ENCODE measurements at regions not wholly inside any gene's neighbourhood (a gene's known extent, or its start where the extent isn't known, plus 50 kb on each side); places are given as distances from the start of the nearest gene placed in this dataset.

GRCh38 chr7:54859066-54859465 lies 100.1 kb upstream of the SEC61G start:
- no peaks in the 10 kb centered on the region for H3K9me1 ChIP-seq (ENCODE audit: control insufficient read depth, extremely low read depth, insufficient read depth, low read length)

GRCh38 chr7:54859545-54859944 lies 100.5 kb upstream of the SEC61G start:
- Histone ChIP-seq H2AFZ (ENCODE audit: control insufficient read depth, low read length) (no peak overlapping the region), H3K4me1 (ENCODE audit: control insufficient read depth, extremely low read depth, insufficient read depth, low read length) (peaks cover 33% of the 10 kb centered on the region), H3K27ac (ENCODE audit: control insufficient read depth, insufficient read depth, low read length) (no peak overlapping the region), H3K4me3 (ENCODE audit: control insufficient read depth in 2 of 3, extremely low read depth in 1 of 3, insufficient read depth in 2 of 3, low read depth in 1 of 3, low read length in 3 of 3) (no peak overlapping the region), H3K9ac (ENCODE audit: control insufficient read depth, extremely low read depth, insufficient read depth, low read length) (no peak overlapping the region), H3K27me3 (ENCODE audit: control insufficient read depth, extremely low read depth, insufficient read depth, low read length) (no peaks in the 10 kb centered on the region), H3K36me3 (ENCODE audit: control insufficient read depth in 2 of 2, extremely low read depth in 1 of 2, insufficient read depth in 2 of 2, low read length in 2 of 2) (no peaks in the 10 kb centered on the region), H3K4me2 (ENCODE audit: control insufficient read depth, extremely low read depth, insufficient read depth, low read depth, low read length) (no peak overlapping the region), H3K9me1 (ENCODE audit: control insufficient read depth, extremely low read depth, insufficient read depth, low read length) (no peaks in the 10 kb centered on the region), H4K20me1 (ENCODE audit: control insufficient read depth, extremely low read depth, insufficient read depth, low read length) (no peaks in the 10 kb centered on the region), H3K9me3 (ENCODE audit: control insufficient read depth, low read depth, low read length) (no peaks in the 10 kb centered on the region), H3K79me2 (ENCODE audit: control insufficient read depth, insufficient read depth, low read length) (no peaks in the 10 kb centered on the region)
- DNase-seq (ENCODE audit: low read depth, low spot score): no peak
- TF ChIP-seq EZH2 (IDR thresholded peaks at IDR 0.05; ENCODE audit: low read length) (no peak), CTCF (optimal IDR thresholded peaks at IDR 0.05 in 1 of 3, IDR thresholded peaks at IDR 0.05 in 1 of 3, conservative IDR thresholded peaks at IDR 0.05 in 1 of 3; ENCODE audit: extremely low read depth in 1 of 3, insufficient read depth in 2 of 3, low read length in 3 of 3) (no peak)
- dilution Hi-C loops (cut with MboI; ENCODE audit: extremely low pct_ligation_motif_present, low sequenced_read_pairs): no loop called here
- no peak for FAIRE-seq

More at GRCh38 chr7:54859066-54859465, 100.1 kb upstream of the SEC61G start:
- H3K4me2 ChIP-seq (ENCODE audit: control insufficient read depth, extremely low read depth, insufficient read depth, low read depth, low read length): no peak overlapping the region
- H3K36me3 ChIP-seq (ENCODE audit: control insufficient read depth in 2 of 2, extremely low read depth in 1 of 2, insufficient read depth in 2 of 2, low read length in 2 of 2): no peaks in the 10 kb centered on the region
- no peaks in the 10 kb centered on the region for H3K27me3 ChIP-seq (ENCODE audit: control insufficient read depth, extremely low read depth, insufficient read depth, low read length)
- FAIRE-seq (peak; percentile 43), DNase-seq (ENCODE audit: low read depth, low spot score) (no peak)
- H3K79me2 ChIP-seq (ENCODE audit: control insufficient read depth, insufficient read depth, low read length): no peaks in the 10 kb centered on the region
- peaks cover 33% of the 10 kb centered on the region for H3K4me1 ChIP-seq (ENCODE audit: control insufficient read depth, extremely low read depth, insufficient read depth, low read length)
- no peak overlapping the region for H3K9ac ChIP-seq (ENCODE audit: control insufficient read depth, extremely low read depth, insufficient read depth, low read length)
- no peaks in the 10 kb centered on the region for H4K20me1 ChIP-seq (ENCODE audit: control insufficient read depth, extremely low read depth, insufficient read depth, low read length)
- H3K9me3 ChIP-seq (ENCODE audit: control insufficient read depth, low read depth, low read length): no peaks in the 10 kb centered on the region
- H3K4me3 ChIP-seq (ENCODE audit: control insufficient read depth in 2 of 3, extremely low read depth in 1 of 3, insufficient read depth in 2 of 3, low read depth in 1 of 3, low read length in 3 of 3): no peak overlapping the region
- H3K27ac ChIP-seq (ENCODE audit: control insufficient read depth, insufficient read depth, low read length): no peak overlapping the region
- dilution Hi-C loops (cut with MboI; ENCODE audit: extremely low pct_ligation_motif_present, low sequenced_read_pairs): no loop called here
- H2AFZ ChIP-seq (ENCODE audit: control insufficient read depth, low read length): no peak overlapping the region
- TF ChIP-seq CTCF (optimal IDR thresholded peaks at IDR 0.05 in 1 of 3, IDR thresholded peaks at IDR 0.05 in 1 of 3, conservative IDR thresholded peaks at IDR 0.05 in 1 of 3; ENCODE audit: extremely low read depth in 1 of 3, insufficient read depth in 2 of 3, low read length in 3 of 3): no peak
- no peak for TF ChIP-seq EZH2 (IDR thresholded peaks at IDR 0.05; ENCODE audit: low read length)
